SK-N-SH (cell line): ENCODE measurements at regions not wholly inside any gene's neighbourhood (a gene's known extent, or its start where the extent isn't known, plus 50 kb on each side); places are given as distances from the start of the nearest gene placed in this dataset.

ENCODE experiments used
- CTCF ChIA-PET: fragments of 300-600, 350-600 bp; formaldehyde crosslinking; extraction: SDS; loops from one replicate; lab custom pipeline; 2021; lab: Yijun Ruan, JAX
- POLR2A ChIA-PET: fragments of 350-600 bp; sonication (Branson Sonifier 250); formaldehyde crosslinking; extraction: SDS; loops from one replicate; lab custom pipeline; 2020; ENCODE audit warnings: antibody characterized with exemption, inconsistent platforms; lab: Yijun Ruan, JAX
- DNase-seq: peaks from one replicate; pipeline ENCODE4 v3.0.0; 2012
- H2AFZ ChIP-seq: fragments of 200-600 bp; sonication (generic); 2 replicates; pipeline ENCODE4 v1.8.1; 2016; ENCODE audit warnings: antibody characterized with exemption, mild to moderate bottlenecking, low read depth
- H3F3A ChIP-seq: fragments of 200-600 bp; sonication (generic); replicated peaks from 2 replicates; pipeline ENCODE3; 2016; ENCODE audit warnings: antibody characterized with exemption, mild to moderate bottlenecking; ENCODE audit not compliant: insufficient read depth
- H3K27ac ChIP-seq, 2 experiments: fragments of 200-500 bp in 1 of 2; fragments of 200-600 bp in 1 of 2; sonication (Bioruptor generic) in 1 of 2; sonication (generic), shearing (Covaris generic) in 1 of 2; 2 replicates each; pipeline versions ENCODE4 v1.5.1 to v1.6.1; 2014 to 2016; ENCODE audit warnings: low read depth in 2 of 2, inconsistent platforms in 1 of 2, low read length in 1 of 2, mild to moderate bottlenecking in 1 of 2, mixed read lengths in 1 of 2
- H3K27me3 ChIP-seq: fragments of 200-600 bp; sonication (generic), shearing (Covaris generic); 2 replicates; pipeline ENCODE4 v1.6.1; 2016; ENCODE audit warnings: mixed run types; ENCODE audit not compliant: insufficient read depth
- H3K36me3 ChIP-seq, 2 experiments: fragments of 200-500 bp in 1 of 2; fragments of 200-600 bp in 1 of 2; sonication (Bioruptor generic) in 1 of 2; sonication (generic) in 1 of 2; replicated peaks in 1 of 2; 2 replicates each; pipeline versions ENCODE3 to v1.5.1; 2014 to 2016; ENCODE audit warnings: low read length in 1 of 2, mild to moderate bottlenecking in 1 of 2; ENCODE audit not compliant: insufficient read depth in 2 of 2, control insufficient read depth in 1 of 2
- H3K4me1 ChIP-seq, 2 experiments: fragments of 200-500 bp in 1 of 2; fragments of 200-600 bp in 1 of 2; sonication (Bioruptor generic) in 1 of 2; sonication (generic), shearing (Covaris generic) in 1 of 2; 2 replicates each; pipeline versions ENCODE4 v1.5.1 to v1.6.1; 2014 to 2016; ENCODE audit warnings: low read depth in 1 of 2, low read length in 1 of 2, mixed run types in 1 of 2; ENCODE audit not compliant: insufficient read depth in 2 of 2, control insufficient read depth in 1 of 2
- H3K4me2 ChIP-seq: fragments of 200-600 bp; sonication (generic), shearing (Covaris generic); 2 replicates; pipeline ENCODE4 v1.6.1; 2017; ENCODE audit warnings: mixed run types
- H3K4me3 ChIP-seq, 2 experiments: fragments of 200-500 bp in 1 of 2; fragments of 200-600 bp in 1 of 2; sonication (Bioruptor generic) in 1 of 2; sonication (generic), shearing (Covaris generic) in 1 of 2; 2 replicates each; pipeline versions ENCODE4 v1.5.1 to v1.8.1; 2014 to 2016; ENCODE audit warnings: low read depth in 2 of 2, inconsistent platforms in 1 of 2, low read length in 1 of 2, mild to moderate bottlenecking in 1 of 2, mixed read lengths in 1 of 2, moderate library complexity in 1 of 2
- H3K79me2 ChIP-seq: fragments of 200-600 bp; sonication (generic); 2 replicates; pipeline ENCODE4 v1.8.1; 2017; ENCODE audit warnings: mild to moderate bottlenecking; ENCODE audit not compliant: insufficient read depth
- H3K9ac ChIP-seq: fragments of 200-600 bp; sonication (generic); 2 replicates; pipeline ENCODE4 v1.6.1; 2017; ENCODE audit warnings: mixed run types
- H3K9me2 ChIP-seq: fragments of 200-600 bp; sonication (generic); 2 replicates; pipeline ENCODE4 v1.6.1; 2017; ENCODE audit warnings: mixed run types
- H3K9me3 ChIP-seq: fragments of 200-600 bp; sonication (generic); 2 replicates; pipeline ENCODE4 v1.6.1; 2017; ENCODE audit warnings: mixed run types, mild to moderate bottlenecking, moderate library complexity
- H4K20me1 ChIP-seq: fragments of 200-600 bp; sonication (generic); 2 replicates; pipeline ENCODE4 v1.6.1; 2017; ENCODE audit warnings: mild to moderate bottlenecking, mixed run types; ENCODE audit not compliant: insufficient read depth
- EP300 ChIP-seq, 2 experiments: IDR thresholded peaks; 2 replicates each; pipeline versions ENCODE4 v1.4.0 to v1.6.1; 2012; ENCODE audit warnings: borderline replicate concordance in 1 of 2, low read depth in 1 of 2, low read length in 1 of 2
- EZH2phosphoT487 ChIP-seq: fragments of 200-600 bp; sonication (generic); IDR thresholded peaks from 2 replicates; pipeline ENCODE4 v1.6.1; 2017; ENCODE audit warnings: low read depth, mixed run types, mild to moderate bottlenecking, antibody characterized with exemption, moderate library complexity, borderline replicate concordance
- FOSL2 ChIP-seq: IDR thresholded peaks from 2 replicates; pipeline ENCODE4 v1.4.0; 2012; ENCODE audit warnings: low read depth, mild to moderate bottlenecking, moderate library complexity, borderline replicate concordance
- FOXM1 ChIP-seq: IDR thresholded peaks from 2 replicates; pipeline ENCODE4 v1.4.0; 2012; ENCODE audit warnings: low read depth, mild to moderate bottlenecking
- GABPA ChIP-seq: IDR thresholded peaks from 2 replicates; pipeline ENCODE4 v1.4.0; 2012; ENCODE audit warnings: low read depth, mild to moderate bottlenecking
- NFIC ChIP-seq: IDR thresholded peaks from 2 replicates; pipeline ENCODE4 v1.4.0; 2012; ENCODE audit warnings: borderline replicate concordance
- NRF1 ChIP-seq: IDR thresholded peaks from 2 replicates; pipeline ENCODE4 v1.6.1; 2012; ENCODE audit warnings: low read depth, mild to moderate bottlenecking, low read length
- RFX5 ChIP-seq: IDR thresholded peaks from 2 replicates; pipeline ENCODE4 v1.6.1; 2012; ENCODE audit warnings: mild to moderate bottlenecking, improper control_type of control experiment, low read length
- RXRA ChIP-seq: IDR thresholded peaks from 2 replicates; pipeline ENCODE4 v1.4.0; 2012; ENCODE audit warnings: low read depth, mild to moderate bottlenecking, borderline replicate concordance
- SMC3 ChIP-seq: IDR thresholded peaks from 2 replicates; pipeline ENCODE4 v1.6.1; 2012; ENCODE audit warnings: low read depth, low read length, improper control_type of control experiment
- TAF1 ChIP-seq: IDR thresholded peaks from 2 replicates; pipeline ENCODE4 v1.6.1; 2012; ENCODE audit warnings: low read depth, mild to moderate bottlenecking, low read length, moderate library complexity, borderline replicate concordance
- TCF12 ChIP-seq: IDR thresholded peaks from 2 replicates; pipeline ENCODE4 v1.4.0; 2012
- TEAD4 ChIP-seq: IDR thresholded peaks from 2 replicates; pipeline ENCODE4 v1.4.0; 2012; ENCODE audit warnings: mild to moderate bottlenecking, borderline replicate concordance; ENCODE audit not compliant: insufficient read depth
- YY1 ChIP-seq: IDR thresholded peaks from 2 replicates; pipeline ENCODE4 v1.4.0; 2012; ENCODE audit warnings: low read depth, mild to moderate bottlenecking
- WGBS: methylation state at CpG from one replicate; pipeline ENCODE4 v1.1.6; 2017; ENCODE audit warnings: low lambda C conversion rate; 5-methylcytosine and 5-hydroxymethylcytosine counted together
- TF ChIP-seq, protein P1 (sequence below): fragments of 150-350 bp; IDR thresholded peaks from 2 replicates; pipeline ENCODE4 v1.6.1; 2017; ENCODE audit warnings: antibody characterized with exemption, low read length, low read depth, borderline replicate concordance
- TF ChIP-seq, protein P2 (sequence below): fragments of 150-350 bp; IDR thresholded peaks from 2 replicates; pipeline ENCODE4 v1.6.1; 2016; ENCODE audit warnings: mild to moderate bottlenecking, low read depth, low read length
- TF ChIP-seq, protein P3 (sequence below): IDR thresholded peaks from 2 replicates; pipeline ENCODE4 v1.4.0; 2012; ENCODE audit warnings: low read depth
- TF ChIP-seq, protein P4 (sequence below): IDR thresholded peaks from 2 replicates; pipeline ENCODE4 v1.4.0; 2012; ENCODE audit warnings: low read depth, borderline replicate concordance
- TF ChIP-seq, protein P5 (sequence below): fragments of 200-600 bp; sonication (generic); IDR thresholded peaks from 2 replicates; pipeline ENCODE4 v1.6.1; 2017; ENCODE audit warnings: antibody characterized with exemption, mild to moderate bottlenecking, moderate library complexity

DNA sequence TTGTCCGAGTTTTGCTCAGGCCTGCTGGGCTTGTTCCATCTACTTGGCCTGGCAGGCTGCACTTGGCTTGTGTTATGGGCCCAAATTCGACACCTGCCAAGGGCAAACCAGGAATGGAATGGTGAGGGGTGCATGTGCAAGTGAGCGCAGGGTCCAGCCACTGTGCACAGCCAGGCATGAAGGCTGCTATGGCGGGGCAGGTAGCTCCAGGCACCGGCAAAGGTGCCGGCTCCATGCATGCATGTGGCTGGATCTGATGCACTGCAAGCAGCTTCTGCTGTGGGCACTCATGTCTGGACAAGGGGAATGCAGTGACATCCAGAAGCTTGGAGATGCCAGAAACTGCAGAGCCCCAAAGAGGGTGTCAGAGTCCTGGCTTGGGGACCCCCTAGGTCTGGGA lies 463.0 kb downstream of the EPHA3 start:
- Histone ChIP-seq H3K4me3 (no peak overlapping the region), H3K4me2 (no peak overlapping the region), H3K27ac (no peak overlapping the region), H3K36me3 (no peaks in the 10 kb centered on the region), H3K9me2 (no peaks in the 10 kb centered on the region), H4K20me1 (no peaks in the 10 kb centered on the region), H3K79me2 (no peaks in the 10 kb centered on the region), H3F3A (no peaks in the 10 kb centered on the region), H3K9ac (no peak overlapping the region), H2AFZ (no peak overlapping the region), H3K9me3 (no peaks in the 10 kb centered on the region), H3K4me1 (no peaks in the 10 kb centered on the region), H3K27me3 (no peaks in the 10 kb centered on the region)
- DNase-seq, result no peak
- TF ChIP-seq FOXM1 (no peak), TAF1 (no peak), RXRA (no peak), RFX5 (no peak), SMC3 (no peak), GABPA (no peak), FOSL2 (no peak), NRF1 (no peak), NFIC (no peak), EP300 (IDR thresholded peaks at IDR 0.05; ENCODE audit: borderline replicate concordance in 1 of 2, low read depth in 1 of 2, low read length in 1 of 2) (no peak), TEAD4 (no peak), YY1 (no peak), EZH2phosphoT487 (no peak), TCF12 (no peak)
- TF ChIP-seq, protein P1, sequence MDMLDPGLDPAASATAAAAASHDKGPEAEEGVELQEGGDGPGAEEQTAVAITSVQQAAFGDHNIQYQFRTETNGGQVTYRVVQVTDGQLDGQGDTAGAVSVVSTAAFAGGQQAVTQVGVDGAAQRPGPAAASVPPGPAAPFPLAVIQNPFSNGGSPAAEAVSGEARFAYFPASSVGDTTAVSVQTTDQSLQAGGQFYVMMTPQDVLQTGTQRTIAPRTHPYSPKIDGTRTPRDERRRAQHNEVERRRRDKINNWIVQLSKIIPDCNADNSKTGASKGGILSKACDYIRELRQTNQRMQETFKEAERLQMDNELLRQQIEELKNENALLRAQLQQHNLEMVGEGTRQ, result no peak
- TF ChIP-seq, protein P2, sequence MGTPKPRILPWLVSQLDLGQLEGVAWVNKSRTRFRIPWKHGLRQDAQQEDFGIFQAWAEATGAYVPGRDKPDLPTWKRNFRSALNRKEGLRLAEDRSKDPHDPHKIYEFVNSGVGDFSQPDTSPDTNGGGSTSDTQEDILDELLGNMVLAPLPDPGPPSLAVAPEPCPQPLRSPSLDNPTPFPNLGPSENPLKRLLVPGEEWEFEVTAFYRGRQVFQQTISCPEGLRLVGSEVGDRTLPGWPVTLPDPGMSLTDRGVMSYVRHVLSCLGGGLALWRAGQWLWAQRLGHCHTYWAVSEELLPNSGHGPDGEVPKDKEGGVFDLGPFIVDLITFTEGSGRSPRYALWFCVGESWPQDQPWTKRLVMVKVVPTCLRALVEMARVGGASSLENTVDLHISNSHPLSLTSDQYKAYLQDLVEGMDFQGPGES, result no peak
- TF ChIP-seq, protein P3, sequence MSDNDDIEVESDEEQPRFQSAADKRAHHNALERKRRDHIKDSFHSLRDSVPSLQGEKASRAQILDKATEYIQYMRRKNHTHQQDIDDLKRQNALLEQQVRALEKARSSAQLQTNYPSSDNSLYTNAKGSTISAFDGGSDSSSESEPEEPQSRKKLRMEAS, result no peak
- TF ChIP-seq, protein P4, sequence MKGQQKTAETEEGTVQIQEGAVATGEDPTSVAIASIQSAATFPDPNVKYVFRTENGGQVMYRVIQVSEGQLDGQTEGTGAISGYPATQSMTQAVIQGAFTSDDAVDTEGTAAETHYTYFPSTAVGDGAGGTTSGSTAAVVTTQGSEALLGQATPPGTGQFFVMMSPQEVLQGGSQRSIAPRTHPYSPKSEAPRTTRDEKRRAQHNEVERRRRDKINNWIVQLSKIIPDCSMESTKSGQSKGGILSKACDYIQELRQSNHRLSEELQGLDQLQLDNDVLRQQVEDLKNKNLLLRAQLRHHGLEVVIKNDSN, result no peak
- TF ChIP-seq, protein P5, sequence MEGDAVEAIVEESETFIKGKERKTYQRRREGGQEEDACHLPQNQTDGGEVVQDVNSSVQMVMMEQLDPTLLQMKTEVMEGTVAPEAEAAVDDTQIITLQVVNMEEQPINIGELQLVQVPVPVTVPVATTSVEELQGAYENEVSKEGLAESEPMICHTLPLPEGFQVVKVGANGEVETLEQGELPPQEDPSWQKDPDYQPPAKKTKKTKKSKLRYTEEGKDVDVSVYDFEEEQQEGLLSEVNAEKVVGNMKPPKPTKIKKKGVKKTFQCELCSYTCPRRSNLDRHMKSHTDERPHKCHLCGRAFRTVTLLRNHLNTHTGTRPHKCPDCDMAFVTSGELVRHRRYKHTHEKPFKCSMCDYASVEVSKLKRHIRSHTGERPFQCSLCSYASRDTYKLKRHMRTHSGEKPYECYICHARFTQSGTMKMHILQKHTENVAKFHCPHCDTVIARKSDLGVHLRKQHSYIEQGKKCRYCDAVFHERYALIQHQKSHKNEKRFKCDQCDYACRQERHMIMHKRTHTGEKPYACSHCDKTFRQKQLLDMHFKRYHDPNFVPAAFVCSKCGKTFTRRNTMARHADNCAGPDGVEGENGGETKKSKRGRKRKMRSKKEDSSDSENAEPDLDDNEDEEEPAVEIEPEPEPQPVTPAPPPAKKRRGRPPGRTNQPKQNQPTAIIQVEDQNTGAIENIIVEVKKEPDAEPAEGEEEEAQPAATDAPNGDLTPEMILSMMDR, result no peak
- POLR2A ChIA-PET, result no interaction called here
- CTCF ChIA-PET, result no interaction called here
- WGBS, result 0% methylated on average over 4 of the region's 6 CpGs
